OCI-LY7 (cell line): ENCODE measurements at regions not wholly inside any gene's neighbourhood (a gene's known extent, or its start where the extent isn't known, plus 50 kb on each side); places are given as distances from the start of the nearest gene placed in this dataset.

Experiments used
- BruUV-seq: library from RNA; stranded (reverse); fragments of 400-500 nt; replicated peaks from 2 replicates; lab custom pipeline; 2021; lab: Mats Ljungman, UMichigan
- CTCF ChIA-PET: fragments of 300-600 bp; sonication (Branson Sonifier 250); formaldehyde crosslinking; loops from one replicate; lab custom pipeline; 2022; ENCODE audit warnings: antibody characterized with exemption; ENCODE audit not compliant: unreplicated experiment; lab: Charles Lee
- POLR2A ChIA-PET: fragments of 300-600 bp; sonication (Branson Sonifier 250); formaldehyde crosslinking; loops from one replicate; lab custom pipeline; 2022; ENCODE audit warnings: antibody characterized with exemption; lab: Charles Lee
- DNase-seq: peaks from one replicate; pipeline ENCODE4 v3.0.0-alpha.2; 2015; ENCODE audit warnings: low spot score
- H2AFZ ChIP-seq: fragments of 200-600 bp; sonication (generic), shearing (Covaris generic); 2 replicates; pipeline ENCODE4 v1.6.1; 2014; ENCODE audit warnings: mild to moderate bottlenecking, antibody characterized with exemption, low read length, moderate library complexity
- H3K27ac ChIP-seq: fragments of 200-600 bp; sonication (generic); 2 replicates; pipeline ENCODE4 v1.5.1; 2014; ENCODE audit warnings: mixed run types, low read depth, mild to moderate bottlenecking, moderate library complexity, low read length, inconsistent platforms; ENCODE audit not compliant: poor library complexity, severe bottlenecking
- H3K36me3 ChIP-seq: fragments of 200-600 bp; sonication (generic); 2 replicates; pipeline ENCODE4 v1.6.1; 2014; ENCODE audit warnings: mild to moderate bottlenecking, antibody characterized with exemption, low read length, moderate library complexity, mixed read lengths; ENCODE audit not compliant: insufficient read depth
- H3K4me1 ChIP-seq: fragments of 200-600 bp; sonication (generic); 2 replicates; pipeline ENCODE4 v1.5.1; 2014; ENCODE audit warnings: mild to moderate bottlenecking, low read length; ENCODE audit not compliant: insufficient read depth, poor library complexity, severe bottlenecking
- H3K4me2 ChIP-seq: fragments of 200-600 bp; sonication (generic); 2 replicates; pipeline ENCODE4 v1.6.1; 2014; ENCODE audit warnings: mild to moderate bottlenecking, low read length
- H3K4me3 ChIP-seq: fragments of 200-600 bp; sonication (generic); 2 replicates; pipeline ENCODE4 v1.5.1; 2014; ENCODE audit warnings: mild to moderate bottlenecking, low read depth, low read length; ENCODE audit not compliant: poor library complexity, severe bottlenecking
- H3K79me2 ChIP-seq: fragments of 200-600 bp; sonication (generic); 2 replicates; pipeline ENCODE4 v1.6.1; 2016; ENCODE audit warnings: low read depth, mild to moderate bottlenecking, low read length, moderate library complexity, mixed read lengths; ENCODE audit not compliant: insufficient read depth
- H3K9me2 ChIP-seq: fragments of 200-600 bp; sonication (generic); 2 replicates; pipeline ENCODE4 v1.6.1; 2016; ENCODE audit warnings: mild to moderate bottlenecking, low read length, mixed read lengths; ENCODE audit not compliant: insufficient read depth
- H3K9me3 ChIP-seq: fragments of 200-600 bp; sonication (generic); 2 replicates; pipeline ENCODE4 v1.6.1; 2014; ENCODE audit warnings: mild to moderate bottlenecking, mixed run types, low read length, mixed read lengths
- H4K20me1 ChIP-seq: fragments of 200-600 bp; sonication (generic); 2 replicates; pipeline ENCODE4 v1.6.1; 2014; ENCODE audit warnings: mild to moderate bottlenecking, antibody characterized with exemption, low read length, moderate library complexity, mixed read lengths; ENCODE audit not compliant: insufficient read depth
- CTCF ChIP-seq: fragments of 200-600 bp; sonication (generic); conservative IDR thresholded peaks from 2 replicates; pipeline ENCODE4 v1.5.1; 2014; ENCODE audit warnings: mild to moderate bottlenecking, antibody characterized with exemption, low read length, moderate library complexity, mixed read lengths
- EZH2phosphoT487 ChIP-seq: fragments of 200-600 bp; sonication (generic); IDR thresholded peaks from 2 replicates; pipeline ENCODE4 v1.6.1; 2018; ENCODE audit warnings: low read depth, borderline replicate concordance, mild to moderate bottlenecking, mixed run types, antibody characterized with exemption, low read length, moderate library complexity, mixed read lengths
- intact Hi-C: fragments of 100-400 bp; cut with micrococcal nuclease; formaldehyde crosslinking; loops from one replicate; pipeline ENCODE4 v1.10.0; 2022; ENCODE audit not compliant: unreplicated experiment

GRCh38 chr6:165962366-165962765 lies 205.3 kb downstream of the TBXT start:
- Histone ChIP-seq H3K9me3 (no peaks in the 10 kb centered on the region), H3K79me2 (no peaks in the 10 kb centered on the region), H3K4me3 (no peak overlapping the region), H3K9me2 (no peaks in the 10 kb centered on the region), H3K27ac (no peak overlapping the region), H3K4me2 (no peak overlapping the region), H3K4me1 (no peaks in the 10 kb centered on the region), H2AFZ (no peak overlapping the region), H3K36me3 (no peaks in the 10 kb centered on the region), H4K20me1 (no peaks in the 10 kb centered on the region)
- TF ChIP-seq EZH2phosphoT487: no peak
- TF ChIP-seq CTCF: no peak
- ChIA-PET POLR2A (no interaction called here), CTCF (no interaction called here)
- no TSS peak for BruUV-seq
- intact Hi-C loops: no loop called here
- no peak for DNase-seq

GRCh38 chr6:165961233-165961632 lies 206.4 kb downstream of the TBXT start:
- Histone ChIP-seq H3K4me3 (no peak overlapping the region), H2AFZ (no peak overlapping the region), H3K27ac (no peak overlapping the region), H3K9me3 (no peaks in the 10 kb centered on the region), H3K9me2 (no peaks in the 10 kb centered on the region), H3K79me2 (no peaks in the 10 kb centered on the region), H3K4me1 (no peaks in the 10 kb centered on the region), H3K4me2 (no peak overlapping the region), H3K36me3 (no peaks in the 10 kb centered on the region), H4K20me1 (no peaks in the 10 kb centered on the region)
- POLR2A ChIA-PET: no interaction called here
- no peak for TF ChIP-seq EZH2phosphoT487
- no peak for TF ChIP-seq CTCF
- DNase-seq: no peak
- no TSS peak for BruUV-seq
- CTCF ChIA-PET: no interaction called here
- intact Hi-C loops: no loop called here

GRCh38 chr6:165960695-165961094 lies 207.0 kb downstream of the TBXT start:
- Histone ChIP-seq H3K9me3 (no peaks in the 10 kb centered on the region), H2AFZ (no peak overlapping the region), H3K27ac (no peak overlapping the region), H3K4me3 (no peak overlapping the region), H3K9me2 (no peaks in the 10 kb centered on the region), H4K20me1 (no peaks in the 10 kb centered on the region), H3K4me1 (no peaks in the 10 kb centered on the region), H3K4me2 (no peak overlapping the region), H3K79me2 (no peaks in the 10 kb centered on the region), H3K36me3 (no peaks in the 10 kb centered on the region)
- DNase-seq: no peak
- no peak for TF ChIP-seq EZH2phosphoT487
- no peak for TF ChIP-seq CTCF
- intact Hi-C loops: no loop called here
- BruUV-seq: no TSS peak
- CTCF ChIA-PET: interaction anchor here (0.5 kb wide), 1 partner anchor 132 kb away, joined by 3 read pairs; no protein-coding TSS in a partner anchor
- POLR2A ChIA-PET: no interaction called here
